GM23338 (cell line): ENCODE measurements at regions not wholly inside any gene's neighbourhood (a gene's known extent, or its start where the extent isn't known, plus 50 kb on each side); places are given as distances from the start of the nearest gene placed in this dataset.

Experiments
- JUNB ChIP-seq: IDR thresholded peaks from one replicate; pipeline ENCODE4 v1.6.1; 2016; ENCODE audit warnings: antibody characterized with exemption; ENCODE audit not compliant: unreplicated experiment
- TF ChIP-seq, protein P1 (sequence below), 2 experiments: fragments of 200-600 bp in 1 of 2; sonication (generic) in 1 of 2; conservative IDR thresholded peaks; 2 replicates each; pipeline versions ENCODE4 v1.5.1 to v1.6.1; 2016 to 2017; ENCODE audit warnings: antibody characterized with exemption in 2 of 2, low read depth in 2 of 2, mild to moderate bottlenecking in 2 of 2, moderate library complexity in 1 of 2

- TF ChIP-seq, protein P1, sequence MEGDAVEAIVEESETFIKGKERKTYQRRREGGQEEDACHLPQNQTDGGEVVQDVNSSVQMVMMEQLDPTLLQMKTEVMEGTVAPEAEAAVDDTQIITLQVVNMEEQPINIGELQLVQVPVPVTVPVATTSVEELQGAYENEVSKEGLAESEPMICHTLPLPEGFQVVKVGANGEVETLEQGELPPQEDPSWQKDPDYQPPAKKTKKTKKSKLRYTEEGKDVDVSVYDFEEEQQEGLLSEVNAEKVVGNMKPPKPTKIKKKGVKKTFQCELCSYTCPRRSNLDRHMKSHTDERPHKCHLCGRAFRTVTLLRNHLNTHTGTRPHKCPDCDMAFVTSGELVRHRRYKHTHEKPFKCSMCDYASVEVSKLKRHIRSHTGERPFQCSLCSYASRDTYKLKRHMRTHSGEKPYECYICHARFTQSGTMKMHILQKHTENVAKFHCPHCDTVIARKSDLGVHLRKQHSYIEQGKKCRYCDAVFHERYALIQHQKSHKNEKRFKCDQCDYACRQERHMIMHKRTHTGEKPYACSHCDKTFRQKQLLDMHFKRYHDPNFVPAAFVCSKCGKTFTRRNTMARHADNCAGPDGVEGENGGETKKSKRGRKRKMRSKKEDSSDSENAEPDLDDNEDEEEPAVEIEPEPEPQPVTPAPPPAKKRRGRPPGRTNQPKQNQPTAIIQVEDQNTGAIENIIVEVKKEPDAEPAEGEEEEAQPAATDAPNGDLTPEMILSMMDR (conservative IDR thresholded peaks at IDR 0.05; ENCODE audit: low read depth in 2 of 2) = no peak
- TF ChIP-seq JUNB = no peak
Observed at GRCh38 chr21:14742119-14742518, 196.0 kb upstream of the SAMSN1 start.
